CD4-positive, alpha-beta memory T cell (primary cell): ENCODE measurements at regions not wholly inside any gene's neighbourhood (a gene's known extent, or its start where the extent isn't known, plus 50 kb on each side); places are given as distances from the start of the nearest gene placed in this dataset.

Source experiments
- CTCF ChIA-PET: fragments of 350-600 bp; sonication (Branson Sonifier 250); formaldehyde crosslinking; loops from one replicate; lab custom pipeline; 2021; ENCODE audit warnings: inconsistent platforms; ENCODE audit not compliant: partially characterized antibody; lab: Charles Lee
- POLR2A ChIA-PET: fragments of 350-600 bp; sonication (Branson Sonifier 250); formaldehyde crosslinking; loops from one replicate; lab custom pipeline; 2021; ENCODE audit not compliant: partially characterized antibody; lab: Charles Lee
- DNase-seq, 5 donors: peaks; one replicate each; pipeline versions ENCODE4 v3.0.0 to v3.0.0-alpha.2; 2020 to 2022; ENCODE audit warnings: mixed read lengths in 1 of 5
- H3K27ac ChIP-seq: one replicate; pipeline ENCODE4 v1.7.0; 2013; ENCODE audit warnings: low read depth, low read length
- H3K27me3 ChIP-seq: 2 replicates; pipeline ENCODE4 v1.7.0; 2013; ENCODE audit warnings: mild to moderate bottlenecking, low read length, moderate library complexity; ENCODE audit not compliant: insufficient read depth
- H3K36me3 ChIP-seq: 2 replicates; pipeline ENCODE4 v1.7.0; 2013; ENCODE audit warnings: mild to moderate bottlenecking, low read length, moderate library complexity; ENCODE audit not compliant: insufficient read depth
- H3K4me1 ChIP-seq: 2 replicates; pipeline ENCODE4 v1.7.0; 2013; ENCODE audit warnings: mild to moderate bottlenecking, low read length, moderate library complexity; ENCODE audit not compliant: insufficient read depth
- H3K4me3 ChIP-seq, 2 donors: one replicate each; pipeline ENCODE4 v1.7.0; 2013; ENCODE audit warnings: low read length in 2 of 2, mild to moderate bottlenecking in 1 of 2
- H3K9me3 ChIP-seq, 2 donors: one replicate each; pipeline ENCODE4 v1.7.0; 2013; ENCODE audit warnings: low read length in 2 of 2, control low read depth in 1 of 2; ENCODE audit not compliant: control insufficient read depth in 1 of 2
- H3K27ac Mint-ChIP-seq, 7 donors: one replicate each; pipeline ENCODE4 v1.8.0; 2020 to 2021; ENCODE audit warnings: mixed read lengths in 7 of 7, mild to moderate bottlenecking in 6 of 7, inconsistent platforms in 3 of 7, moderate library complexity in 3 of 7
- H3K27me3 Mint-ChIP-seq, 2 donors: one replicate each; pipeline ENCODE4 v1.8.0; 2020 to 2021; ENCODE audit warnings: mixed read lengths in 2 of 2
- H3K36me3 Mint-ChIP-seq, 2 donors: one replicate each; pipeline ENCODE4 v1.8.0; 2020 to 2021; ENCODE audit warnings: mixed read lengths in 2 of 2, inconsistent platforms in 1 of 2, mild to moderate bottlenecking in 1 of 2
- H3K4me1 Mint-ChIP-seq, 4 donors: one replicate each; pipeline ENCODE4 v1.8.0; 2020 to 2021; ENCODE audit warnings: mixed read lengths in 4 of 4, mild to moderate bottlenecking in 1 of 4
- H3K4me3 Mint-ChIP-seq, 8 donors: one replicate each; pipeline ENCODE4 v1.8.0; 2020 to 2021; ENCODE audit warnings: mixed read lengths in 8 of 8, mild to moderate bottlenecking in 7 of 8, moderate library complexity in 6 of 8, inconsistent platforms in 3 of 8
- H3K9me3 Mint-ChIP-seq, 8 donors: one replicate each; pipeline ENCODE4 v1.8.0; 2020 to 2021; ENCODE audit warnings: mixed read lengths in 8 of 8, mild to moderate bottlenecking in 5 of 8, inconsistent platforms in 3 of 8, moderate library complexity in 1 of 8
- intact Hi-C: fragments of 100-400 bp; cut with micrococcal nuclease; formaldehyde crosslinking; loops from one replicate; pipeline ENCODE4 v1.15.1; 2023

GRCh38 chr4:175033162-175033561, 115.0 kb downstream of the ADAM29 start:
- POLR2A ChIA-PET, result no interaction called here
- H3K27me3 Mint-ChIP-seq, result no peaks in the 10 kb centered on the region
- H3K36me3 Mint-ChIP-seq, result no peaks in the 10 kb centered on the region
- no peaks in the 10 kb centered on the region for H3K4me1 Mint-ChIP-seq
- DNase-seq, result no peak
- Histone ChIP-seq H3K36me3 (no peaks in the 10 kb centered on the region), H3K4me1 (no peaks in the 10 kb centered on the region), H3K4me3 (no peak overlapping the region), H3K9me3 (no peaks in the 10 kb centered on the region), H3K27ac (no peak overlapping the region), H3K27me3 (no peaks in the 10 kb centered on the region)
- H3K27ac Mint-ChIP-seq, result no peak overlapping the region
- intact Hi-C loops, result no loop called here
- peaks cover 0 to 10% (median 6%) of the 10 kb centered on the region in 8 donors for H3K9me3 Mint-ChIP-seq
- H3K4me3 Mint-ChIP-seq, result no peak overlapping the region
- CTCF ChIA-PET, result no interaction called here

GRCh38 chr4:175034007-175034406, 115.8 kb downstream of the ADAM29 start:
- Mint-ChIP-seq H3K27ac (no peak overlapping the region), H3K36me3 (no peaks in the 10 kb centered on the region), H3K4me1 (no peaks in the 10 kb centered on the region), H3K9me3 (peaks cover 0 to 8% (median 4%) of the 10 kb centered on the region in 8 donors), H3K27me3 (no peaks in the 10 kb centered on the region), H3K4me3 (no peak overlapping the region)
- CTCF ChIA-PET, result no interaction called here
- Histone ChIP-seq H3K27me3 (no peaks in the 10 kb centered on the region), H3K4me1 (no peaks in the 10 kb centered on the region), H3K27ac (no peak overlapping the region), H3K9me3 (no peaks in the 10 kb centered on the region), H3K36me3 (no peaks in the 10 kb centered on the region), H3K4me3 (no peak overlapping the region)
- no peak for DNase-seq
- intact Hi-C loops, result no loop called here
- POLR2A ChIA-PET, result no interaction called here

- peaks cover 0 to 8% (median 4%) of the 10 kb centered on the region in 8 donors for H3K9me3 Mint-ChIP-seq
- H3K27me3 Mint-ChIP-seq, result no peaks in the 10 kb centered on the region
- H3K27ac Mint-ChIP-seq, result no peak overlapping the region
- Histone ChIP-seq H3K27ac (no peak overlapping the region), H3K36me3 (no peaks in the 10 kb centered on the region), H3K27me3 (no peaks in the 10 kb centered on the region), H3K9me3 (no peaks in the 10 kb centered on the region), H3K4me1 (no peaks in the 10 kb centered on the region), H3K4me3 (no peak overlapping the region)
- no peaks in the 10 kb centered on the region for H3K36me3 Mint-ChIP-seq
- ChIA-PET CTCF (interaction anchor here (1.2 kb wide), 1 partner anchor 18 kb away, joined by 3 read pairs; no protein-coding TSS in a partner anchor), POLR2A (no interaction called here)
- no peak overlapping the region for H3K4me3 Mint-ChIP-seq
- no peaks in the 10 kb centered on the region for H3K4me1 Mint-ChIP-seq
- intact Hi-C loops, result no loop called here
- no peak for DNase-seq
These were observed 117.0 kb downstream of the ADAM29 start for GRCh38 chr4:175034986-175035705.

GRCh38 chr4:175035905-175036304, 117.7 kb downstream of the ADAM29 start:
- Mint-ChIP-seq H3K9me3 (peaks cover 0 to 8% (median 4%) of the 10 kb centered on the region in 8 donors), H3K4me1 (no peaks in the 10 kb centered on the region), H3K27me3 (no peaks in the 10 kb centered on the region), H3K4me3 (no peak overlapping the region), H3K36me3 (no peaks in the 10 kb centered on the region), H3K27ac (no peak overlapping the region)
- ChIA-PET CTCF (interaction anchor here (1.2 kb wide), 1 partner anchor 18 kb away, joined by 3 read pairs; no protein-coding TSS in a partner anchor), POLR2A (no interaction called here)
- Histone ChIP-seq H3K9me3 (no peaks in the 10 kb centered on the region), H3K36me3 (no peaks in the 10 kb centered on the region), H3K27ac (no peak overlapping the region), H3K4me1 (no peaks in the 10 kb centered on the region), H3K4me3 (no peak overlapping the region), H3K27me3 (no peaks in the 10 kb centered on the region)
- intact Hi-C loops, result no loop called here
- no peak for DNase-seq

GRCh38 chr4:175048111-175048784, 130.1 kb downstream of the ADAM29 start:
- Histone ChIP-seq H3K27ac (no peak overlapping the region), H3K4me3 (no peak overlapping the region), H3K27me3 (no peaks in the 10 kb centered on the region), H3K4me1 (no peaks in the 10 kb centered on the region), H3K9me3 (no peaks in the 10 kb centered on the region), H3K36me3 (no peaks in the 10 kb centered on the region)
- H3K4me3 Mint-ChIP-seq, result no peak overlapping the region
- H3K4me1 Mint-ChIP-seq, result no peaks in the 10 kb centered on the region
- no peaks in the 10 kb centered on the region for H3K36me3 Mint-ChIP-seq
- ChIA-PET CTCF (no interaction called here), POLR2A (no interaction called here)
- H3K27ac Mint-ChIP-seq, result no peak overlapping the region
- H3K27me3 Mint-ChIP-seq, result no peaks in the 10 kb centered on the region
- no peak for DNase-seq
- peaks cover 0 to 12% (median 4%) of the 10 kb centered on the region in 8 donors for H3K9me3 Mint-ChIP-seq
- intact Hi-C loops, result no loop called here

GRCh38 chr4:175048906-175049305, 130.7 kb downstream of the ADAM29 start:
- Mint-ChIP-seq H3K4me1 (no peaks in the 10 kb centered on the region), H3K4me3 (no peak overlapping the region), H3K36me3 (no peaks in the 10 kb centered on the region), H3K27ac (no peak overlapping the region), H3K27me3 (no peaks in the 10 kb centered on the region), H3K9me3 (peaks cover 0 to 8% (median 4%) of the 10 kb centered on the region in 8 donors)
- Histone ChIP-seq H3K9me3 (no peaks in the 10 kb centered on the region), H3K4me3 (no peak overlapping the region), H3K27me3 (no peaks in the 10 kb centered on the region), H3K27ac (no peak overlapping the region), H3K4me1 (no peaks in the 10 kb centered on the region), H3K36me3 (no peaks in the 10 kb centered on the region)
- POLR2A ChIA-PET, result no interaction called here
- DNase-seq, result no peak
- intact Hi-C loops, result no loop called here
- CTCF ChIA-PET, result no interaction called here

- ChIA-PET POLR2A (no interaction called here), CTCF (no interaction called here)
- H3K9me3 ChIP-seq, result no peaks in the 10 kb centered on the region
- no peaks in the 10 kb centered on the region for H3K4me1 ChIP-seq
- no peaks in the 10 kb centered on the region for H3K36me3 ChIP-seq
- H3K27me3 ChIP-seq, result no peaks in the 10 kb centered on the region
- no peak for DNase-seq
- no peak overlapping the region for H3K4me3 ChIP-seq
- no peak overlapping the region for H3K27ac ChIP-seq
- intact Hi-C loops, result no loop called here
- Mint-ChIP-seq H3K4me1 (no peaks in the 10 kb centered on the region), H3K36me3 (no peaks in the 10 kb centered on the region), H3K9me3 (peaks cover 0 to 6% (median 3%) of the 10 kb centered on the region in 8 donors), H3K27me3 (no peaks in the 10 kb centered on the region), H3K27ac (no peak overlapping the region), H3K4me3 (no peak overlapping the region)
These were observed 133.8 kb downstream of the ADAM29 start for GRCh38 chr4:175051974-175052373.
